Endothelial cell (in vitro differentiated cells): ENCODE measurements at regions not wholly inside any gene's neighbourhood (a gene's known extent, or its start where the extent isn't known, plus 50 kb on each side); places are given as distances from the start of the nearest gene placed in this dataset.

ENCODE experiments used
- DNase-seq: peaks from one replicate; pipeline ENCODE4 v3.0.0; 2021; ENCODE audit warnings: low spot score
- H3K27ac Mint-ChIP-seq: one replicate; pipeline ENCODE4 v1.8.0; 2021; ENCODE audit warnings: mixed read lengths, inconsistent platforms; ENCODE audit not compliant: unreplicated experiment
- H3K27me3 Mint-ChIP-seq: one replicate; pipeline ENCODE4 v1.8.0; 2021; ENCODE audit warnings: mild to moderate bottlenecking, moderate library complexity, mixed read lengths, inconsistent platforms; ENCODE audit not compliant: unreplicated experiment
- H3K36me3 Mint-ChIP-seq: one replicate; pipeline ENCODE4 v1.8.0; 2021; ENCODE audit warnings: mild to moderate bottlenecking, low read depth, mixed read lengths, inconsistent platforms; ENCODE audit not compliant: unreplicated experiment
- H3K4me1 Mint-ChIP-seq: one replicate; pipeline ENCODE4 v1.8.0; 2021; ENCODE audit warnings: mild to moderate bottlenecking, mixed read lengths, inconsistent platforms; ENCODE audit not compliant: unreplicated experiment
- H3K4me3 Mint-ChIP-seq: one replicate; pipeline ENCODE4 v1.8.0; 2021; ENCODE audit warnings: mild to moderate bottlenecking, mixed read lengths, inconsistent platforms; ENCODE audit not compliant: unreplicated experiment
- H3K9me3 Mint-ChIP-seq: one replicate; pipeline ENCODE4 v1.8.0; 2021; ENCODE audit warnings: mixed read lengths, inconsistent platforms; ENCODE audit not compliant: unreplicated experiment
- TF ChIP-seq, protein P1 (sequence below): fragments of 200-600 bp; sonication (generic); IDR thresholded peaks from one replicate; pipeline ENCODE4 v1.5.0; 2021; ENCODE audit warnings: antibody characterized with exemption; ENCODE audit not compliant: unreplicated experiment

DNA sequence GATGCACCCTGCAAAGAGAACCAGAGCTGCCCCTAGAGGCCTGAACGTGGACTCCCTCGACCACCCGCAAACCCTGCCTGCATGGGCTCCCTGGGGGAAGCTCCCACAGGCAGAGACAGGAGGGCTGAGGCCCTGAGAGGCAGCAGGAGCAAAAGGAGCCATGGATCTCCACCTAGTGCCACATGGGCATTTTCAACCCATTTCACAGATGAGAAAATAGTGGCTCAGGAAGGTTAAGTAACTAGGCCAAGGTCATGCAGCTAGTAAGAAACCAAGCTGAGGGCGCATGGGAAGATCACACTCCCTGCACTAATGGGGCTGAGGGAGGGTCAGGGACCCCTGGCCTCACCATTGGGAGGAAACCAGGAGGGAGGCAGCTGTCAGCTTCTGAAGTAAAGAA is 271.7 kb upstream of the RAB6C start:
- Mint-ChIP-seq H3K4me3 (no peak overlapping the region), H3K9me3 (no peaks in the 10 kb centered on the region), H3K27ac (no peak overlapping the region), H3K27me3 (peaks cover 6% of the 10 kb centered on the region), H3K4me1 (no peaks in the 10 kb centered on the region), H3K36me3 (no peaks in the 10 kb centered on the region)
- DNase-seq: no peak
- TF ChIP-seq, protein P1, sequence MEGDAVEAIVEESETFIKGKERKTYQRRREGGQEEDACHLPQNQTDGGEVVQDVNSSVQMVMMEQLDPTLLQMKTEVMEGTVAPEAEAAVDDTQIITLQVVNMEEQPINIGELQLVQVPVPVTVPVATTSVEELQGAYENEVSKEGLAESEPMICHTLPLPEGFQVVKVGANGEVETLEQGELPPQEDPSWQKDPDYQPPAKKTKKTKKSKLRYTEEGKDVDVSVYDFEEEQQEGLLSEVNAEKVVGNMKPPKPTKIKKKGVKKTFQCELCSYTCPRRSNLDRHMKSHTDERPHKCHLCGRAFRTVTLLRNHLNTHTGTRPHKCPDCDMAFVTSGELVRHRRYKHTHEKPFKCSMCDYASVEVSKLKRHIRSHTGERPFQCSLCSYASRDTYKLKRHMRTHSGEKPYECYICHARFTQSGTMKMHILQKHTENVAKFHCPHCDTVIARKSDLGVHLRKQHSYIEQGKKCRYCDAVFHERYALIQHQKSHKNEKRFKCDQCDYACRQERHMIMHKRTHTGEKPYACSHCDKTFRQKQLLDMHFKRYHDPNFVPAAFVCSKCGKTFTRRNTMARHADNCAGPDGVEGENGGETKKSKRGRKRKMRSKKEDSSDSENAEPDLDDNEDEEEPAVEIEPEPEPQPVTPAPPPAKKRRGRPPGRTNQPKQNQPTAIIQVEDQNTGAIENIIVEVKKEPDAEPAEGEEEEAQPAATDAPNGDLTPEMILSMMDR: no peak

DNA sequence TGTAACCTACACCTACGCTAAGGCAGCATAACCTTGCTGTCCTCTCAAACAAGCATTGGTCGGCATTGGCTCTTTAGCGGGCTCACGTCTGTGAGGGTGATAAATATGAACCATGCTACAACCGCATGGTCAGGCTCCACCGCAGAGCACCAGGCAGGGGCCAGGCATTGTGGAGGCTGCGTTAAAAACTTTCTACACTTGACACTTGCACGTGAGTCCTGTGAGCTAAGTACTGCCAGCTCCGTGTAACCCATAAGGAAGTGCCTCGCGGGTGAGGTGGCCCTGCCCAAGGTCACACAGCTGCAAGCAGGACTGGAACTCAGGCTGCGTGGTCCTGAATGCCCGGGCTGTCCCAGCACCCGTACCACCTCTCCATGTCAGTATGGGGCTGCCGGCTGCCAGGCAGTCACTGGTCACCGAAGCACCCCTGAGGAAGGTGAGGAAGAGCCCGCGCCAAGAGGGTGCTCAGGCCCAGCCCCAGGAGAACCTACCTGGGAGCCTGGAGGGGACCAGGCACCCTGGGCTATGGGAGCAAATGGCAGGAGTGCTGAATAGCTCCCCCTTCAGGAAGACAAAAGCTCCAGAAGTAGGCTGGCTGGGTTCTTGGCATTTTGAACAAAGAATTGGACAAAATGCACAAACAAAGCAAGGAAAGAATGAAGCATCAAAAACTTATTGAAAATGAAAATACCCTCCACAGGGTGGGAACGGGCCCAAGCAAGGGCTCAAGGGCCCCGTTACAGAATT is 271.1 kb upstream of the RAB6C start:
- Mint-ChIP-seq H3K36me3 (no peaks in the 10 kb centered on the region), H3K27me3 (peaks cover 6% of the 10 kb centered on the region), H3K27ac (no peak overlapping the region), H3K9me3 (no peaks in the 10 kb centered on the region), H3K4me1 (no peaks in the 10 kb centered on the region), H3K4me3 (no peak overlapping the region)
- DNase-seq: no peak
- TF ChIP-seq, protein P1: no peak

DNA sequence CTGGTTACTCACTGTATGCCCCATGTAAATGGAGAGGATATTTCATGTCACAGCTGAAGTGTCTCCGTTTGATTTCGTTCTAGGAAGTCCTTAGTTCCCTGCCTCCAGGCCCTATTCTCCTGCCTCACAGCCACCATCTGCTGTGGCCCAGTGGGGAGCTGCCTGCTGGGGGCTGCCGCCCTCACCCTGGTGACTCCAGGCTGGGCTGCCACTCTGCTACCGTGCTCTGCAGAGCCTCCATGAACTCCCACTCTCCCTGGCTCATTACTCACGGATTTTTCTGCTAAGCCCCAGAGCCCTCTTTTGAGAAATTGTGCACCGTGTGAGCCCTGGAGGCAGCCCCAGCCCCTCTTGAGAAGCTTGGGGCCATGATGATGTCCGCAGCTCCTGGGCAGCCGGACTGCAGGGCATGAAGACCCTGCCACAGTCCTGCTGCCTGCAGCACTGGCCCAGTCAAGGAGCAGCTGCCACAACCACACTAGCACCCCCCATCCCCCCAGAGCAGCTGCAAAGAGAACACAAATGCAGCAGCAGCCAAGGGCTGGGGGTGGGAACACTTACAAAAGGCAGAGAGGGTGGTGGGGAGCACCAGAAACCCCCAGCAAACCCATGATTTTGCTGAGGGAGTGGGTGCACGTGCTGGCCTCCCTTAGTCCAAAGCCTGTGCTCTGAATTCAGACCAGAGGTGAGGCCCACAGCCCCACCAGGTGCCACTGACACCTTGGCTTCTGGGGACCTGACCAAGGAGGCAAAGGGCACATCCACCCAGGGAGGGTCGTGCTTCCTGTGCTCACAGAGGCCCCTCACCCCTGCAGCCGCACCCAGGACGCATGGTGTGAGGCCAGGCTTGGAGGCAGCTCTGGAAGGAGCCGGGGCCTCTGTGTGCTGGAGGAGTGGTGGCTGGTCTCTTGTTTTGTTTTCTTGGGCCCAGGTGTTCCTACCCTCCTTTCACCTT is 270.2 kb upstream of the RAB6C start:
- Mint-ChIP-seq H3K9me3 (no peaks in the 10 kb centered on the region), H3K4me3 (no peak overlapping the region), H3K27ac (no peak overlapping the region), H3K4me1 (no peaks in the 10 kb centered on the region), H3K27me3 (peaks cover 6% of the 10 kb centered on the region), H3K36me3 (no peaks in the 10 kb centered on the region)
- no peak for DNase-seq
- TF ChIP-seq, protein P1: no peak

DNA sequence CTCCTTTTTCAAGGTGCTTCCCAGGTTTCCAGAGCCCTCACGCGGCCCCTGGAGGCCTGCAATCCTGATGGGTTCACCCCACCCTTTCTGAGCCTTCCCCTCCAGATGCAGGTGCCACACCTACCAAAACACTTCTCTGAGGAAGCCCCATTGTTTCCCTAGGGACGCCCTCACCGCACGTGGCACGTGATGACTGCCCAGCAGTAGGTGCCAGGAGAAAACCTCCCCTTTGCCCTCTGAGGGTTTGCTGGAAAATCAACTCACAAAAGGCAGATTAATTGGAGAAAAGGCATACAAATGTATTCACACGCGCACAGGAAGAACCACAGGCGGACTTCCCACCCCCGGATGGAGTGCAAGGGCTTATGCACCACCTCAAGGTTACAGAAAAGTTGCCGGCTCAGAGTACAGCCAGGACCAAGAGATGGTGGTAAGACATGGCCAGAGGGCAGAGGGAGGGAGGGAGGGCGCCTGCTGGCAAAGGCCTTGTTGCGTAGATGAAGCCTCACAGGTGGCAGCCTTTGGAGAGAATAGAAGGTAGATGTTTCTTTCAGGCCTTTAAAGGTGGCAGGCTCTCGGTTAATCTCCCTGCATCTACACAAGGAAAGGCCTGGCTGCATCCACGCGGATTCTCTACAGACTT is 269.4 kb upstream of the RAB6C start:
- no peak overlapping the region for H3K4me3 Mint-ChIP-seq
- no peaks in the 10 kb centered on the region for H3K4me1 Mint-ChIP-seq
- TF ChIP-seq, protein P1: no peak
- DNase-seq: no peak
- H3K36me3 Mint-ChIP-seq: no peaks in the 10 kb centered on the region
- peaks cover 6% of the 10 kb centered on the region for H3K27me3 Mint-ChIP-seq
- no peaks in the 10 kb centered on the region for H3K9me3 Mint-ChIP-seq
- no peak overlapping the region for H3K27ac Mint-ChIP-seq
